Breast epithelium (tissue), 4 donors: ENCODE measurements at regions not wholly inside any gene's neighbourhood (a gene's known extent, or its start where the extent isn't known, plus 50 kb on each side); places are given as distances from the start of the nearest gene placed in this dataset.
"Not testable (repeated sequence)": the region's sequence is repeated elsewhere in the genome, so short reads cannot be mapped to it uniquely, and the experiment has no call there.

Experiments
- DNase-seq, 2 donors: peaks; one replicate each; pipeline ENCODE4 v3.0.0-alpha.2; 2019; ENCODE audit warnings: low spot score in 2 of 2
- H3K27ac ChIP-seq, 2 donors: fragments of 200-600 bp; sonication (generic) in 1 of 2; one replicate each; pipeline ENCODE4 v1.5.1; 2016 to 2019; ENCODE audit warnings: mild to moderate bottlenecking in 1 of 2
- H3K27me3 ChIP-seq, 2 donors: fragments of 200-600 bp; sonication (generic) in 1 of 2; one replicate each; pipeline versions ENCODE4 v1.5.1 to v1.6.0; 2017 to 2019; ENCODE audit warnings: control low read depth in 1 of 2, mild to moderate bottlenecking in 1 of 2
- H3K36me3 ChIP-seq: fragments of 200-600 bp; one replicate; pipeline ENCODE4 v1.5.1; 2019
- H3K4me1 ChIP-seq, 2 donors: fragments of 200-600 bp; sonication (generic); one replicate each; pipeline ENCODE4 v1.5.1; 2016 to 2019; ENCODE audit warnings: control low read depth in 1 of 2
- H3K4me3 ChIP-seq, 3 donors: fragments of 200-600 bp; sonication (generic); 1 replicate in 2 of 3; 2 replicates in 1 of 3; pipeline ENCODE4 v1.5.1; 2016 to 2019; ENCODE audit warnings: mild to moderate bottlenecking in 3 of 3, moderate library complexity in 2 of 3
- H3K9me3 ChIP-seq, 2 donors: fragments of 200-600 bp; sonication (generic) in 1 of 2; one replicate each; pipeline ENCODE4 v1.5.1; 2016 to 2019; ENCODE audit warnings: control low read depth in 1 of 2
- CTCF ChIP-seq, 3 donors: fragments of 450-650 bp; IDR thresholded peaks; one replicate each; pipeline ENCODE4 v1.5.1; 2016 to 2017; ENCODE audit warnings: antibody characterized with exemption in 3 of 3, mild to moderate bottlenecking in 3 of 3, moderate library complexity in 3 of 3
- POLR2A ChIP-seq: fragments of 450-650 bp; IDR thresholded peaks from one replicate; pipeline ENCODE4 v1.6.1; 2016; ENCODE audit warnings: antibody characterized with exemption, mild to moderate bottlenecking, moderate library complexity
- POLR2AphosphoS5 ChIP-seq, 3 donors: sonication (generic); formaldehyde crosslinking; IDR thresholded peaks; one replicate each; pipeline ENCODE4 v1.6.1; 2017; ENCODE audit warnings: antibody characterized with exemption in 3 of 3
- intact Hi-C: fragments of 100-400 bp; cut with DNase I; formaldehyde crosslinking; loops from one replicate; pipeline ENCODE4 v1.15.1; 2023; ENCODE audit warnings: low total_unique reads

DNA sequence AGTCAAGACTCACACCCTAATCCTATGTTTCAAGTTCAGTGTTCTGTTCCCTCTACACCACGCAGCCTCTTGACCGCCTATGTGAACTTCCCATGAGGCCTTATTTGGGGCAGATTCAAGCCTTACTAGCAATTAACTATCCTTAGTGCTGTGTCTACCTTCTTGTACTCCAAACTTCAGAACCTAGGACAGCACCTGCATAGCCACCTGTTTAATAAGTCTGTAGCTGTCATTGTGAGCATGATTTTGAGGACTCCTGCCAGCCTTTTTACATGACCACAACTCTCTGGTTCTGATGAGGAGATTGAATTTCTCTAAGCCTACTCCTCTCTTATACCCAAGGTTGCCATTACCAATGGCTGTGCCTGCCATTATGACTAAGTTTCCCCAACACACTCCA, 50.8 kb upstream of the PCSK1 start:
- Histone ChIP-seq H3K36me3 (no peaks in the 10 kb centered on the region), H3K9me3 (no peaks in the 10 kb centered on the region), H3K4me3 (no peak overlapping the region), H3K4me1 (no peaks in the 10 kb centered on the region), H3K27ac (no peak overlapping the region), H3K27me3 (no peaks in the 10 kb centered on the region)
- TF ChIP-seq CTCF (IDR thresholded peaks at IDR 0.05) (no peak), POLR2A (no peak), POLR2AphosphoS5 (IDR thresholded peaks at IDR 0.05) (no peak)
- intact Hi-C loops: no loop called here
- DNase-seq: no peak

- H3K9me3 ChIP-seq: no peaks in the 10 kb centered on the region
- no peak for DNase-seq
- intact Hi-C loops: no loop called here
- no peak overlapping the region for H3K27ac ChIP-seq
- H3K36me3 ChIP-seq: no peaks in the 10 kb centered on the region
- H3K4me3 ChIP-seq: no peak overlapping the region
- H3K27me3 ChIP-seq: no peaks in the 10 kb centered on the region
- H3K4me1 ChIP-seq: no peaks in the 10 kb centered on the region
- no peak for TF ChIP-seq POLR2A
- no peak for TF ChIP-seq POLR2AphosphoS5 (IDR thresholded peaks at IDR 0.05)
- no peak for TF ChIP-seq CTCF (IDR thresholded peaks at IDR 0.05)
Measured at GRCh38 chr5:96487859-96488258, 54.8 kb upstream of the PCSK1 start.

DNA sequence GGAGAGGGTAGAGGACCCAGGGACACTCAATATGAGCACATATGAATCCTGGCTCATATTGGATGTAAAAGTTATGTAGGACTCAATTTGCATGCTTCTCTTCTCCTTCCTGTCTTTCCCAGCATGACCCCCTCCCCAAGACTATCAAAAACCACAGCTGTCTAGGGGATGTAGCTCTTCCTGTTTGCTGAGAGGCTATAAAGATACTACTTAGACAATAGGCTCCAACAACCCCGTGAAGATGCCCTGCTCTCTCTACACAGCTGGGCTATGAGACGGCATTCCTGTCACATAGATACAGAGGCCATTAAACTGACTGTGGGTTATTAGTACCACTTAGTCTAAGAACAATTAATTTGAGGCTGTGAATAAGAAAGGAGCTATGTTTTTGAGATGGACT, 56.5 kb upstream of the PCSK1 start:
- H3K4me1 ChIP-seq: no peaks in the 10 kb centered on the region
- no peaks in the 10 kb centered on the region for H3K9me3 ChIP-seq
- H3K36me3 ChIP-seq: no peaks in the 10 kb centered on the region
- H3K4me3 ChIP-seq: no peak overlapping the region
- H3K27me3 ChIP-seq: no peaks in the 10 kb centered on the region
- TF ChIP-seq CTCF (IDR thresholded peaks at IDR 0.05): no peak
- H3K27ac ChIP-seq: no peak overlapping the region
- intact Hi-C loops: no loop called here
- DNase-seq: no peak

GRCh38 chr5:96492459-96493047, 59.5 kb upstream of the PCSK1 start:
- Histone ChIP-seq H3K9me3 (no peaks in the 10 kb centered on the region), H3K4me1 (no peaks in the 10 kb centered on the region), H3K36me3 (no peaks in the 10 kb centered on the region), H3K27ac (no peak overlapping the region), H3K4me3 (no peak overlapping the region), H3K27me3 (no peaks in the 10 kb centered on the region)
- no peak for TF ChIP-seq POLR2AphosphoS5 (IDR thresholded peaks at IDR 0.05)
- intact Hi-C loops: no loop called here
- DNase-seq: no peak

DNA sequence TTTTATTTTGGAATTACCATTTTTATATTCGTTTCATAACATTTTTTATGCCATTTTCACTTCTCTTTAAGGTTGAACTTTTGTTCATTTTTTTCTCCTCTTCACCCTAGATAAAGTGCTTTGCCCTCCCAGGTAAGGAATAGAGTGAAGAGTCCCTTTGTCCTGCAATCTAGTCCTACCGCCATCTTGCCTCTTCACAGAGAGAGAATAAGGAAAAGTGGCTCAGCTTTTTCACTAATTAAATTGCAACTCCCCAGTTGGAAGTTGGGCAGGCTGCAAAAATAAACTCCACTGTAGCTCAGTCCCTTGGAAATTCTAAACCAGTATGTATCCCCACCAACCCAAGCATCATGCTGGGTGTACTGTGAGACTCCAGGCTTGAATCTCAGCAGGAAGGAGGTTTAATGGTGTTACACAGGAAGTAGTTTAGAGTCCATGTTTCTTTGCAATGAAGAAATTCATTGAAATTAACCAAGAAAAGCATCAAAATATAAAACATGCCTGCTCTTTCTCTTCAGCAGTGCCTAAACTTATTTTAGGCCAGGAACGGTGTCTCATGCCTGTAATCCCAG, 60.3 kb upstream of the PCSK1 start:
- TF ChIP-seq POLR2A: no peak
- TF ChIP-seq POLR2AphosphoS5 (IDR thresholded peaks at IDR 0.05): no peak
- TF ChIP-seq CTCF (IDR thresholded peaks at IDR 0.05): no peak
- intact Hi-C loops: no loop called here
- no peaks in the 10 kb centered on the region for H3K36me3 ChIP-seq
- DNase-seq: no peak
- no peak overlapping the region for H3K27ac ChIP-seq
- no peak overlapping the region for H3K4me3 ChIP-seq
- no peaks in the 10 kb centered on the region for H3K9me3 ChIP-seq
- H3K27me3 ChIP-seq: no peaks in the 10 kb centered on the region
- H3K4me1 ChIP-seq: no peaks in the 10 kb centered on the region

DNA sequence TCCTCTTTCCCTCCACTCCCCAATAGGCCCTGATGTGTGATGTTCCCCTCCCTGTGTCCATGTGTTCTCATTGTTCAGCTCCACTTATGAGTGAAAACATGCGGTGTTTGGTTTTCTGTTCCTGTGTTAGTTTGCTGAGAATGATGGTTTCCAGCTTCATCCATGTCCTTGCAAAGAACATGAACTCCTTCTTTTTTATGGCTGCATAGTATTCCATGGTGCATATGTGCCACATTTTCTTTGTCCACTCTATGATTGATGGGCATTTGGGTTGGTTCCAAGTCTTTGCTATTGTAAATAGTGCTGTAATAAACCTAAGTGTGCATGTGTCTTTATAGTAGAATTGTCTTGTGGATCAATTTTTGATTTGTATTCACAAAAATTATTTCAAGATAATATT, 62.4 kb upstream of the PCSK1 start:
- H3K27ac ChIP-seq, H3K4me3 ChIP-seq, H3K27me3 ChIP-seq, H3K4me1 ChIP-seq, intact Hi-C loops, DNase-seq, H3K9me3 ChIP-seq, H3K36me3 ChIP-seq: not testable (repeated sequence)

GRCh38 chr5:96497027-96497426, 64.0 kb upstream of the PCSK1 start:
- H3K9me3 ChIP-seq, DNase-seq, H3K27me3 ChIP-seq, H3K4me1 ChIP-seq, intact Hi-C loops, H3K36me3 ChIP-seq, H3K27ac ChIP-seq, H3K4me3 ChIP-seq: not testable (repeated sequence)
